Trophoblast cell (in vitro differentiated cells and primary cell): ENCODE measurements at regions not wholly inside any gene's neighbourhood (a gene's known extent, or its start where the extent isn't known, plus 50 kb on each side); places are given as distances from the start of the nearest gene placed in this dataset.

Source experiments
- DNase-seq, 2 donors: peaks; one replicate each; pipeline ENCODE4 v3.0.0-alpha.2; 2016
- H2AFZ ChIP-seq: 2 replicates; pipeline ENCODE4 v1.6.1; 2013; ENCODE audit warnings: low read length, moderate library complexity, mild to moderate bottlenecking; ENCODE audit not compliant: insufficient read depth, poor library complexity
- H2AK5ac ChIP-seq: 2 replicates; pipeline ENCODE4 v1.6.1; 2013; ENCODE audit warnings: mild to moderate bottlenecking, low read length
- H2BK120ac ChIP-seq: 2 replicates; pipeline ENCODE4 v1.6.1; 2013; ENCODE audit warnings: low read length, mild to moderate bottlenecking, moderate library complexity; ENCODE audit not compliant: insufficient read depth, poor library complexity
- H2BK12ac ChIP-seq: 2 replicates; pipeline ENCODE4 v1.6.1; 2013; ENCODE audit warnings: mild to moderate bottlenecking, low read length, moderate library complexity
- H2BK5ac ChIP-seq: 2 replicates; pipeline ENCODE4 v1.6.1; 2013; ENCODE audit warnings: low read length, low read depth, moderate library complexity, mild to moderate bottlenecking; ENCODE audit not compliant: poor library complexity
- H3K14ac ChIP-seq: 2 replicates; pipeline ENCODE4 v1.6.1; 2013; ENCODE audit warnings: mild to moderate bottlenecking, low read length
- H3K18ac ChIP-seq: 2 replicates; pipeline ENCODE4 v1.6.1; 2013; ENCODE audit warnings: mild to moderate bottlenecking, low read length
- H3K23ac ChIP-seq: 2 replicates; pipeline ENCODE4 v1.6.1; 2013; ENCODE audit warnings: low read length
- H3K27ac ChIP-seq: 2 replicates; pipeline ENCODE4 v1.5.1; 2013; ENCODE audit warnings: low read depth, mild to moderate bottlenecking, inconsistent platforms, low read length, moderate library complexity
- H3K27me3 ChIP-seq: 2 replicates; pipeline ENCODE4 v1.6.1; 2013; ENCODE audit warnings: inconsistent platforms, mild to moderate bottlenecking, low read length, moderate library complexity; ENCODE audit not compliant: insufficient read depth
- H3K36me3 ChIP-seq, 2 experiments: 1 replicate in 1 of 2; 2 replicates in 1 of 2; pipeline ENCODE4 v1.6.1; 2013; ENCODE audit warnings: low read length in 2 of 2, mild to moderate bottlenecking in 2 of 2, moderate library complexity in 1 of 2; ENCODE audit not compliant: insufficient read depth in 2 of 2, control insufficient read depth in 1 of 2
- H3K4ac ChIP-seq: 2 replicates; pipeline ENCODE4 v1.6.1; 2013; ENCODE audit warnings: low read depth, mild to moderate bottlenecking, low read length, moderate library complexity
- H3K4me1 ChIP-seq, 2 experiments: 1 replicate in 1 of 2; 2 replicates in 1 of 2; pipeline ENCODE4 v1.6.1; 2013; ENCODE audit warnings: low read length in 2 of 2, mild to moderate bottlenecking in 2 of 2, moderate library complexity in 1 of 2; ENCODE audit not compliant: insufficient read depth in 2 of 2, control insufficient read depth in 1 of 2
- H3K4me2 ChIP-seq: 2 replicates; pipeline ENCODE4 v1.6.1; 2013; ENCODE audit warnings: inconsistent platforms, mild to moderate bottlenecking, low read length, moderate library complexity
- H3K4me3 ChIP-seq: 2 replicates; pipeline ENCODE4 v1.5.1; 2013; ENCODE audit warnings: mild to moderate bottlenecking, low read depth, low read length, inconsistent platforms
- H3K79me1 ChIP-seq: one replicate; pipeline ENCODE4 v1.6.1; 2013; ENCODE audit warnings: low read length
- H3K79me2 ChIP-seq: 2 replicates; pipeline ENCODE4 v1.6.1; 2013; ENCODE audit warnings: low read length, mild to moderate bottlenecking; ENCODE audit not compliant: control insufficient read depth, insufficient read depth, poor library complexity
- H3K9ac ChIP-seq: 2 replicates; pipeline ENCODE4 v1.6.1; 2013; ENCODE audit warnings: mild to moderate bottlenecking, low read length
- H3K9me3 ChIP-seq: 2 replicates; pipeline ENCODE4 v1.6.1; 2013; ENCODE audit warnings: low read depth, mild to moderate bottlenecking, control low read depth, inconsistent platforms, low read length; ENCODE audit not compliant: insufficient read depth
- H4K12ac ChIP-seq: 2 replicates; pipeline ENCODE4 v1.6.1; 2013; ENCODE audit warnings: low read depth, mild to moderate bottlenecking, low read length, moderate library complexity
- H4K8ac ChIP-seq: 2 replicates; pipeline ENCODE4 v1.6.1; 2013; ENCODE audit warnings: low read depth, mild to moderate bottlenecking, low read length, moderate library complexity
- H4K91ac ChIP-seq: one replicate; pipeline ENCODE4 v1.6.1; 2013; ENCODE audit warnings: low read depth, mild to moderate bottlenecking, low read length, moderate library complexity
- WGBS: extraction: QIAGEN DNeasy Blood & Tissue Kit; methylation state at CpG from one replicate; pipeline ENCODE4 v1.1.7; 2013; ENCODE audit warnings: missing lambda C conversion rate; ENCODE audit not compliant: insufficient read length, insufficient coverage; ENCODE audit errors: extremely low coverage; 5-methylcytosine and 5-hydroxymethylcytosine counted together

GRCh38 chr18:10346749-10347415 is 107.6 kb upstream of the APCDD1 start:
- no CpG with 5 or more reads among the region's 17 CpGs for WGBS
- no peak overlapping the region for H3K9ac ChIP-seq
- no peaks in the 10 kb centered on the region for H3K4me1 ChIP-seq

GRCh38 chr18:10349561-10349960 is 104.9 kb upstream of the APCDD1 start:
- Histone ChIP-seq H2BK12ac (no peak overlapping the region), H2BK120ac (no peak overlapping the region), H3K4ac (no peak overlapping the region), H3K4me2 (no peak overlapping the region), H3K18ac (no peak overlapping the region), H3K27ac (no peak overlapping the region), H2AK5ac (no peak overlapping the region), H3K9ac (no peak overlapping the region), H3K27me3 (no peaks in the 10 kb centered on the region), H3K4me3 (no peak overlapping the region), H3K79me1 (no peaks in the 10 kb centered on the region), H3K14ac (no peak overlapping the region), H3K36me3 (no peaks in the 10 kb centered on the region), H3K79me2 (no peaks in the 10 kb centered on the region), H3K23ac (no peak overlapping the region), H4K12ac (no peak overlapping the region), H4K91ac (no peak overlapping the region), H2AFZ (no peak overlapping the region), H3K4me1 (no peaks in the 10 kb centered on the region), H2BK5ac (no peak overlapping the region), H3K9me3 (no peaks in the 10 kb centered on the region), H4K8ac (no peak overlapping the region)
- WGBS = no CpG with 5 or more reads among the region's 4 CpGs
- DNase-seq = no peak

More at GRCh38 chr18:10346749-10347415, 107.6 kb upstream of the APCDD1 start:
- no peak for DNase-seq
- Histone ChIP-seq H4K12ac (no peak overlapping the region), H3K27me3 (no peaks in the 10 kb centered on the region), H2BK12ac (no peak overlapping the region), H3K14ac (no peak overlapping the region), H4K91ac (no peak overlapping the region), H4K8ac (no peak overlapping the region), H3K18ac (no peak overlapping the region), H3K4me2 (no peak overlapping the region), H3K4ac (no peak overlapping the region), H3K79me2 (no peaks in the 10 kb centered on the region), H2AK5ac (no peak overlapping the region), H2BK5ac (no peak overlapping the region), H3K36me3 (no peaks in the 10 kb centered on the region), H3K79me1 (no peaks in the 10 kb centered on the region), H3K9me3 (no peaks in the 10 kb centered on the region), H2AFZ (no peak overlapping the region), H3K23ac (no peak overlapping the region), H2BK120ac (no peak overlapping the region), H3K4me3 (no peak overlapping the region), H3K27ac (no peak overlapping the region)

- Histone ChIP-seq H3K36me3 (no peaks in the 10 kb centered on the region), H3K18ac (no peak overlapping the region), H3K4me3 (no peak overlapping the region), H2AFZ (no peak overlapping the region), H2AK5ac (no peak overlapping the region), H4K12ac (no peak overlapping the region), H3K4me2 (no peak overlapping the region), H3K9me3 (no peaks in the 10 kb centered on the region), H3K27me3 (no peaks in the 10 kb centered on the region), H3K23ac (no peak overlapping the region), H2BK12ac (no peak overlapping the region), H2BK120ac (no peak overlapping the region), H3K9ac (no peak overlapping the region), H3K14ac (no peak overlapping the region), H2BK5ac (no peak overlapping the region), H3K79me2 (no peaks in the 10 kb centered on the region), H3K4me1 (no peaks in the 10 kb centered on the region), H3K79me1 (no peaks in the 10 kb centered on the region), H4K8ac (no peak overlapping the region), H3K4ac (no peak overlapping the region), H3K27ac (no peak overlapping the region), H4K91ac (no peak overlapping the region)
- no CpG with 5 or more reads among the region's 10 CpGs for WGBS
- no peak for DNase-seq
Observed at GRCh38 chr18:10350661-10351060, 103.8 kb upstream of the APCDD1 start.

- no peaks in the 10 kb centered on the region for H3K4me1 ChIP-seq
- no peaks in the 10 kb centered on the region for H3K79me2 ChIP-seq
- no peak overlapping the region for H3K4me3 ChIP-seq
- no peak overlapping the region for H4K91ac ChIP-seq
- H3K23ac ChIP-seq = no peak overlapping the region
- H2AK5ac ChIP-seq = no peak overlapping the region
- no peaks in the 10 kb centered on the region for H3K79me1 ChIP-seq
- H3K27ac ChIP-seq = no peak overlapping the region
- no peaks in the 10 kb centered on the region for H3K36me3 ChIP-seq
- no peaks in the 10 kb centered on the region for H3K27me3 ChIP-seq
- H2AFZ ChIP-seq = no peak overlapping the region
- H2BK5ac ChIP-seq = no peak overlapping the region
- H3K14ac ChIP-seq = no peak overlapping the region
- H2BK12ac ChIP-seq = no peak overlapping the region
- no peak for DNase-seq
- H4K8ac ChIP-seq = no peak overlapping the region
- WGBS = no CpG with 5 or more reads among the region's 6 CpGs
- no peak overlapping the region for H3K4ac ChIP-seq
- no peak overlapping the region for H3K9ac ChIP-seq
- no peak overlapping the region for H3K18ac ChIP-seq
- no peaks in the 10 kb centered on the region for H3K9me3 ChIP-seq
- H2BK120ac ChIP-seq = no peak overlapping the region
- no peak overlapping the region for H4K12ac ChIP-seq
- no peak overlapping the region for H3K4me2 ChIP-seq
Observed at GRCh38 chr18:10351219-10351818, 103.1 kb upstream of the APCDD1 start.
